GM23338 (cell line): ENCODE measurements at regions not wholly inside any gene's neighbourhood (a gene's known extent, or its start where the extent isn't known, plus 50 kb on each side); places are given as distances from the start of the nearest gene placed in this dataset.

Experiments used
- ATAC-seq: fragments of 200-7000 bp; cut with Tn5 transposase; 3 replicates; pipeline ENCODE4 v1.9.1; 2020
- DNase-seq: peaks from one replicate; pipeline ENCODE4 v3.0.0-alpha.2; 2015; ENCODE audit warnings: low spot score
- H2AFZ ChIP-seq: fragments of 200-600 bp; sonication (generic); 2 replicates; pipeline ENCODE4 v1.8.0; 2016; ENCODE audit warnings: antibody characterized with exemption, mild to moderate bottlenecking, moderate library complexity
- H3F3A ChIP-seq: fragments of 200-600 bp; sonication (generic); replicated peaks from 2 replicates; pipeline ENCODE4 v1.8.0; 2017; ENCODE audit warnings: antibody characterized with exemption, mixed run types, low read depth
- H3K27ac ChIP-seq: fragments of 200-600 bp; sonication (generic); 2 replicates; pipeline ENCODE4 v1.6.1; 2016; ENCODE audit warnings: low read depth
- H3K27me3 ChIP-seq: fragments of 200-600 bp; sonication (generic); 2 replicates; pipeline ENCODE4 v1.8.0; 2016; ENCODE audit warnings: mild to moderate bottlenecking, mixed run types, moderate library complexity; ENCODE audit not compliant: insufficient read depth
- H3K36me3 ChIP-seq: fragments of 200-600 bp; sonication (generic); 2 replicates; pipeline ENCODE4 v1.8.0; 2016; ENCODE audit warnings: mild to moderate bottlenecking; ENCODE audit not compliant: insufficient read depth
- H3K4me1 ChIP-seq: fragments of 200-600 bp; sonication (generic); 2 replicates; pipeline ENCODE4 v1.8.0; 2016; ENCODE audit warnings: mild to moderate bottlenecking, moderate library complexity; ENCODE audit not compliant: insufficient read depth
- H3K4me2 ChIP-seq: fragments of 200-600 bp; sonication (generic); 2 replicates; pipeline ENCODE4 v1.7.1; 2017; ENCODE audit warnings: mixed run types
- H3K4me3 ChIP-seq: fragments of 200-600 bp; sonication (generic); 2 replicates; pipeline ENCODE4 v1.6.1; 2016; ENCODE audit warnings: mixed run types
- H3K79me2 ChIP-seq: fragments of 200-600 bp; sonication (generic); replicated peaks from 2 replicates; pipeline ENCODE4 v1.8.0; 2017; ENCODE audit warnings: mild to moderate bottlenecking; ENCODE audit not compliant: insufficient read depth
- H3K9me2 ChIP-seq: fragments of 200-600 bp; sonication (generic); 2 replicates; pipeline ENCODE4 v1.8.0; 2017; ENCODE audit not compliant: insufficient read depth
- H4K20me1 ChIP-seq: fragments of 200-600 bp; sonication (generic); replicated peaks from 2 replicates; pipeline ENCODE4 v1.8.0; 2017; ENCODE audit warnings: mild to moderate bottlenecking; ENCODE audit not compliant: insufficient read depth
- H3K27ac Mint-ChIP-seq: 2 replicates; pipeline ENCODE4 v1.8.0; 2020; ENCODE audit warnings: inconsistent platforms, mild to moderate bottlenecking, moderate library complexity, mixed read lengths
- H3K27me3 Mint-ChIP-seq: 3 replicates; pipeline ENCODE4 v1.8.0; 2022; ENCODE audit warnings: low read depth, mild to moderate bottlenecking, moderate library complexity, mixed read lengths, inconsistent platforms; ENCODE audit not compliant: insufficient read depth, poor library complexity
- H3K36me3 Mint-ChIP-seq: 3 replicates; pipeline ENCODE4 v1.8.0; 2021; ENCODE audit warnings: low read depth, mild to moderate bottlenecking, inconsistent platforms, moderate library complexity, mixed read lengths
- H3K4me1 Mint-ChIP-seq: 3 replicates; pipeline ENCODE4 v1.8.0; 2020; ENCODE audit warnings: mild to moderate bottlenecking, inconsistent platforms, mixed read lengths
- H3K4me3 Mint-ChIP-seq: 3 replicates; pipeline ENCODE4 v1.8.0; 2021; ENCODE audit warnings: moderate library complexity, mild to moderate bottlenecking, inconsistent platforms, mixed read lengths
- H3K9me3 Mint-ChIP-seq: 3 replicates; pipeline ENCODE4 v1.8.0; 2020; ENCODE audit warnings: moderate library complexity, mild to moderate bottlenecking, inconsistent platforms, mixed read lengths
- CTCF ChIP-seq, 2 experiments: fragments of 200-600 bp in 1 of 2; sonication (generic) in 1 of 2; conservative IDR thresholded peaks; 2 replicates each; pipeline versions ENCODE4 v1.5.1 to v1.6.1; 2016 to 2017; ENCODE audit warnings: antibody characterized with exemption in 2 of 2, low read depth in 2 of 2, mild to moderate bottlenecking in 2 of 2, moderate library complexity in 1 of 2
- EZH2phosphoT487 ChIP-seq: fragments of 200-600 bp; sonication (generic); IDR thresholded peaks from one replicate; pipeline ENCODE4 v1.8.1; 2018; ENCODE audit warnings: antibody characterized with exemption; ENCODE audit not compliant: unreplicated experiment
- JUNB ChIP-seq: IDR thresholded peaks from one replicate; pipeline ENCODE4 v1.6.1; 2016; ENCODE audit warnings: antibody characterized with exemption; ENCODE audit not compliant: unreplicated experiment
- POLR2AphosphoS5 ChIP-seq: IDR thresholded peaks from 2 replicates; pipeline ENCODE4 v1.6.1; 2016; ENCODE audit warnings: antibody characterized with exemption, low read depth
- REST ChIP-seq: IDR thresholded peaks from one replicate; pipeline ENCODE4 v1.6.1; 2018; ENCODE audit warnings: antibody characterized with exemption; ENCODE audit not compliant: unreplicated experiment
- ZNF114 ChIP-seq: fragments of 250-450 bp; sonication (Bioruptor Pico); IDR thresholded peaks from 2 replicates; pipeline ENCODE4 v1.5.0; 2020; ENCODE audit warnings: mild to moderate bottlenecking, moderate library complexity
- TF ChIP-seq, protein P1 (sequence below): IDR thresholded peaks from 2 replicates; pipeline ENCODE4 v1.6.1; 2016; ENCODE audit warnings: antibody characterized with exemption

DNA sequence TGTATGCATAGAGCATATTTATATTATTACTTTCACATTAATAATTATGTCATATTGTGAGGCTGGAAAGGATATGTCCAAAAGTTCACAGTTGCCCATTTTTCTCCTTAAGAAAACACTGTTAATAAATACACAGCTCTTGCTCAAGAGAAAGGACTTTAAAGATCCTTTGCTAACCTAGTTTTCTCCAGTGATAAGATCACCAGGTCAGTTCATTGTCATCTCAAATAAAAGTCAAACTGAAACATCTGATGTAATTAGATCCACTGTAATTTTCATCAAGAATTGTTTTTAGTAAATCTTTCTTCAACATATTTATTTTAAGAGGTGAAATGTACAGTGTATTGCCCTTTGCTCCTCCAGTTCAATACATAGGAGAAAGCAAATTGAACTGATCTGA is 82.8 kb upstream of the KLHL1 start:
- H3K4me1 Mint-ChIP-seq, result no peaks in the 10 kb centered on the region
- no peaks in the 10 kb centered on the region for H3K27me3 Mint-ChIP-seq
- ATAC-seq, result no peak

More for the DNA sequence above, 82.8 kb upstream of the KLHL1 start:
- no peak for TF ChIP-seq ZNF114 (CRISPR knock-in tag)
- TF ChIP-seq JUNB, result no peak
- no peak for TF ChIP-seq REST
- TF ChIP-seq EZH2phosphoT487, result no peak
- TF ChIP-seq CTCF (conservative IDR thresholded peaks at IDR 0.05; ENCODE audit: low read depth in 2 of 2), result no peak
- TF ChIP-seq POLR2AphosphoS5, result no peak
- TF ChIP-seq, protein P1, sequence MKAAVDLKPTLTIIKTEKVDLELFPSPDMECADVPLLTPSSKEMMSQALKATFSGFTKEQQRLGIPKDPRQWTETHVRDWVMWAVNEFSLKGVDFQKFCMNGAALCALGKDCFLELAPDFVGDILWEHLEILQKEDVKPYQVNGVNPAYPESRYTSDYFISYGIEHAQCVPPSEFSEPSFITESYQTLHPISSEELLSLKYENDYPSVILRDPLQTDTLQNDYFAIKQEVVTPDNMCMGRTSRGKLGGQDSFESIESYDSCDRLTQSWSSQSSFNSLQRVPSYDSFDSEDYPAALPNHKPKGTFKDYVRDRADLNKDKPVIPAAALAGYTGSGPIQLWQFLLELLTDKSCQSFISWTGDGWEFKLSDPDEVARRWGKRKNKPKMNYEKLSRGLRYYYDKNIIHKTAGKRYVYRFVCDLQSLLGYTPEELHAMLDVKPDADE, result no peak
- H3K4me2 ChIP-seq, result no peak overlapping the region
- no peaks in the 10 kb centered on the region for H3F3A ChIP-seq
- H3K4me1 ChIP-seq, result no peaks in the 10 kb centered on the region
- H3K27me3 ChIP-seq, result no peaks in the 10 kb centered on the region
- DNase-seq, result no peak
- Mint-ChIP-seq H3K4me3 (no peak overlapping the region), H3K9me3 (peaks cover under 1% of the 10 kb centered on the region; the same call in 1 of the 3 replicates), H3K27ac (no peak overlapping the region), H3K36me3 (no peaks in the 10 kb centered on the region)
- no peaks in the 10 kb centered on the region for H3K36me3 ChIP-seq
- 0 out of 2 replicates have a peak, but pooled peaks cover 3% of the 10 kb centered on the region for H3K9me2 ChIP-seq
- no peak overlapping the region for H2AFZ ChIP-seq
- no peak overlapping the region for H3K27ac ChIP-seq
- no peak overlapping the region for H3K4me3 ChIP-seq
- H4K20me1 ChIP-seq, result no peaks in the 10 kb centered on the region
- no peaks in the 10 kb centered on the region for H3K79me2 ChIP-seq
